H9 (cell line): ENCODE measurements at regions not wholly inside any gene's neighbourhood (a gene's known extent, or its start where the extent isn't known, plus 50 kb on each side); places are given as distances from the start of the nearest gene placed in this dataset.

Experiments
- DNase-seq: peaks from one replicate; pipeline ENCODE4 v3.0.0-alpha.2; 2017
- H2AFZ ChIP-seq: one replicate; pipeline ENCODE4 v1.6.1; 2013; ENCODE audit warnings: mild to moderate bottlenecking, low read length, control low read depth, moderate library complexity
- H2AK5ac ChIP-seq: 2 replicates; pipeline ENCODE4 v1.6.1; 2013; ENCODE audit warnings: low read length, control low read depth, mixed read lengths; ENCODE audit not compliant: insufficient read length
- H2BK120ac ChIP-seq: one replicate; pipeline ENCODE4 v1.6.1; 2013; ENCODE audit warnings: low read depth, mild to moderate bottlenecking, low read length, control low read depth, inconsistent platforms; ENCODE audit not compliant: poor library complexity, severe bottlenecking
- H2BK12ac ChIP-seq: 2 replicates; pipeline ENCODE4 v1.6.1; 2013; ENCODE audit warnings: low read length, control low read depth, mixed read lengths, low read depth; ENCODE audit not compliant: insufficient read length
- H2BK15ac ChIP-seq: 2 replicates; pipeline ENCODE4 v1.6.1; 2013; ENCODE audit warnings: low read depth, low read length, control low read depth
- H2BK20ac ChIP-seq: one replicate; pipeline ENCODE4 v1.6.1; 2013; ENCODE audit warnings: low read depth, mild to moderate bottlenecking, low read length, control low read depth, inconsistent platforms; ENCODE audit not compliant: poor library complexity, severe bottlenecking
- H2BK5ac ChIP-seq: 2 replicates; pipeline ENCODE4 v1.6.1; 2013; ENCODE audit warnings: low read length, control low read depth, mixed read lengths; ENCODE audit not compliant: insufficient read length
- H3K14ac ChIP-seq: 2 replicates; pipeline ENCODE4 v1.6.1; 2013; ENCODE audit warnings: low read length, control low read depth; ENCODE audit not compliant: insufficient read depth
- H3K18ac ChIP-seq: 2 replicates; pipeline ENCODE4 v1.6.1; 2013; ENCODE audit warnings: low read depth, mild to moderate bottlenecking, mixed read lengths, low read length, control low read depth; ENCODE audit not compliant: insufficient read length
- H3K23ac ChIP-seq: 2 replicates; pipeline ENCODE4 v1.6.1; 2013; ENCODE audit warnings: low read length, control low read depth, mixed read lengths, low read depth; ENCODE audit not compliant: insufficient read length
- H3K23me2 ChIP-seq: 2 replicates; pipeline ENCODE4 v1.6.1; 2013; ENCODE audit warnings: low read depth, mild to moderate bottlenecking, mixed read lengths, low read length, control low read depth; ENCODE audit not compliant: insufficient read length, poor library complexity, severe bottlenecking
- H3K27ac ChIP-seq: 2 replicates; pipeline ENCODE4 v1.5.1; 2013; ENCODE audit warnings: low read length, control low read depth, mixed read lengths, low read depth; ENCODE audit not compliant: insufficient read length
- H3K27me3 ChIP-seq: 2 replicates; pipeline ENCODE4 v1.6.1; 2013; ENCODE audit warnings: low read length, control low read depth, inconsistent platforms; ENCODE audit not compliant: insufficient read depth
- H3K4ac ChIP-seq: 2 replicates; pipeline ENCODE4 v1.6.1; 2013; ENCODE audit warnings: low read depth, mild to moderate bottlenecking, control low read depth, inconsistent platforms, low read length, moderate library complexity
- H3K4me1 ChIP-seq: 2 replicates; pipeline ENCODE4 v1.6.1; 2013; ENCODE audit warnings: low read length, control low read depth, inconsistent platforms; ENCODE audit not compliant: insufficient read depth
- H3K4me2 ChIP-seq: 2 replicates; pipeline ENCODE4 v1.6.1; 2013; ENCODE audit warnings: low read length, control low read depth, mixed read lengths; ENCODE audit not compliant: insufficient read length, insufficient read depth
- H3K56ac ChIP-seq: 2 replicates; pipeline ENCODE4 v1.6.1; 2013; ENCODE audit warnings: low read depth, mild to moderate bottlenecking, mixed read lengths, low read length, control low read depth; ENCODE audit not compliant: insufficient read length
- H3K79me1 ChIP-seq: 2 replicates; pipeline ENCODE4 v1.6.1; 2013; ENCODE audit warnings: low read depth, mild to moderate bottlenecking, moderate library complexity, low read length, control low read depth, inconsistent platforms; ENCODE audit not compliant: insufficient read depth, poor library complexity, severe bottlenecking
- H3K79me2 ChIP-seq: 2 replicates; pipeline ENCODE4 v1.6.1; 2013; ENCODE audit warnings: low read length, control low read depth, inconsistent platforms; ENCODE audit not compliant: insufficient read depth
- H3K9ac ChIP-seq: 2 replicates; pipeline ENCODE4 v1.6.1; 2013; ENCODE audit warnings: low read length, control low read depth, mixed read lengths; ENCODE audit not compliant: insufficient read length; ENCODE audit errors: extremely low read depth
- H3K9me3 ChIP-seq: one replicate; pipeline ENCODE4 v1.6.1; 2013; ENCODE audit warnings: low read depth, low read length, inconsistent platforms; ENCODE audit not compliant: control insufficient read depth
- H3T11ph ChIP-seq: one replicate; pipeline ENCODE4 v1.6.1; 2013; ENCODE audit warnings: mild to moderate bottlenecking, low read length, control low read depth, inconsistent platforms
- H4K20me1 ChIP-seq: one replicate; pipeline ENCODE4 v1.6.1; 2013; ENCODE audit not compliant: control insufficient read depth, insufficient read length, insufficient read depth
- H4K5ac ChIP-seq: 2 replicates; pipeline ENCODE4 v1.6.1; 2013; ENCODE audit warnings: low read depth, mild to moderate bottlenecking, mixed read lengths, low read length, control low read depth; ENCODE audit not compliant: insufficient read length
- H4K8ac ChIP-seq: replicated peaks from 2 replicates; pipeline ENCODE4 v1.6.1; 2013; ENCODE audit warnings: low read length, control low read depth, mixed read lengths, low read depth; ENCODE audit not compliant: insufficient read length
- H4K91ac ChIP-seq: 2 replicates; pipeline ENCODE4 v1.6.1; 2013; ENCODE audit warnings: low read depth, mild to moderate bottlenecking, moderate library complexity, mixed read lengths, low read length, control low read depth; ENCODE audit not compliant: insufficient read length
- H3K27ac Mint-ChIP-seq, 3 experiments: 2 replicates in 2 of 3; 3 replicates in 1 of 3; pipeline ENCODE4 v1.8.0; 2020 to 2021; ENCODE audit warnings: mixed read lengths in 3 of 3, mild to moderate bottlenecking in 1 of 3, moderate library complexity in 1 of 3
- H3K27me3 Mint-ChIP-seq: 2 replicates; pipeline ENCODE4 v1.8.0; 2021; ENCODE audit warnings: low read depth, mild to moderate bottlenecking, moderate library complexity, mixed read lengths
- H3K36me3 Mint-ChIP-seq, 3 experiments: 2 replicates in 2 of 3; 3 replicates in 1 of 3; pipeline ENCODE4 v1.8.0; 2020 to 2021; ENCODE audit warnings: low read depth in 3 of 3, mixed read lengths in 3 of 3; ENCODE audit not compliant: insufficient read depth in 1 of 3
- H3K4me1 Mint-ChIP-seq, 2 experiments: 2 replicates each; pipeline ENCODE4 v1.8.0; 2020; ENCODE audit warnings: mixed read lengths in 2 of 2
- H3K4me3 Mint-ChIP-seq, 2 experiments: 2 replicates in 1 of 2; 3 replicates in 1 of 2; pipeline ENCODE4 v1.8.0; 2020 to 2021; ENCODE audit warnings: mild to moderate bottlenecking in 2 of 2, mixed read lengths in 2 of 2, moderate library complexity in 1 of 2
- H3K9me3 Mint-ChIP-seq, 2 experiments: 2 replicates in 1 of 2; 3 replicates in 1 of 2; pipeline ENCODE4 v1.8.0; 2020; ENCODE audit warnings: mild to moderate bottlenecking in 2 of 2, mixed read lengths in 2 of 2, moderate library complexity in 1 of 2
- CTCF ChIP-seq: fragments of 200-600 bp; sonication (generic); conservative IDR thresholded peaks from 3 replicates; pipeline ENCODE4 v1.8.0; 2021; ENCODE audit warnings: antibody characterized with exemption, mild to moderate bottlenecking
- WGBS: extraction: QIAGEN DNeasy Blood & Tissue Kit; methylation state at CpG from one replicate; pipeline ENCODE4 v1.1.7; 2013; ENCODE audit warnings: missing lambda C conversion rate, low lambda C conversion rate, mixed read lengths; ENCODE audit not compliant: insufficient read length; ENCODE audit errors: extremely low coverage; 5-methylcytosine and 5-hydroxymethylcytosine counted together

- Histone ChIP-seq H2BK12ac (no peak overlapping the region), H3K4ac (no peak overlapping the region), H3K18ac (no peak overlapping the region), H3K4me1 (no peaks in the 10 kb centered on the region), H3K4me2 (no peak overlapping the region), H3K79me2 (no peaks in the 10 kb centered on the region), H2BK20ac (no peak overlapping the region), H3K27me3 (no peaks in the 10 kb centered on the region), H2AK5ac (no peak overlapping the region), H3K23me2 (no peaks in the 10 kb centered on the region), H3K14ac (no peak overlapping the region), H4K8ac (no peak overlapping the region), H3K56ac (no peak overlapping the region), H3K9ac (no peak overlapping the region), H4K5ac (no peak overlapping the region), H4K20me1 (no peaks in the 10 kb centered on the region), H2AFZ (no peak overlapping the region), H4K91ac (no peak overlapping the region), H3K27ac (no peak overlapping the region), H2BK120ac (no peak overlapping the region), H3K23ac (no peak overlapping the region), H3K79me1 (no peaks in the 10 kb centered on the region), H3T11ph (no peak overlapping the region), H3K9me3 (no peaks in the 10 kb centered on the region), H2BK15ac (no peak overlapping the region), H2BK5ac (no peak overlapping the region)
- no peaks in the 10 kb centered on the region for H3K36me3 Mint-ChIP-seq
- no peak overlapping the region for H3K4me3 Mint-ChIP-seq
- H3K4me1 Mint-ChIP-seq: peaks cover 0 to 3% of the 10 kb centered on the region in 2 experiments; a peak in 3 of 4 replicates
- no CpG with 5 or more reads among the region's 2 CpGs for WGBS
- no peak for DNase-seq
- no peaks in the 10 kb centered on the region for H3K27me3 Mint-ChIP-seq
- no peak for TF ChIP-seq CTCF
- no peak overlapping the region for H3K27ac Mint-ChIP-seq
- no peaks in the 10 kb centered on the region for H3K9me3 Mint-ChIP-seq
Observed at GRCh38 chr1:168905633-168906032, 176.6 kb upstream of the DPT start.
